ENCODE measurements at regions not wholly inside any gene's neighbourhood (a gene's known extent, or its start where the extent isn't known, plus 50 kb on each side); places are given as distances from the start of the nearest gene placed in this dataset.

DNA sequence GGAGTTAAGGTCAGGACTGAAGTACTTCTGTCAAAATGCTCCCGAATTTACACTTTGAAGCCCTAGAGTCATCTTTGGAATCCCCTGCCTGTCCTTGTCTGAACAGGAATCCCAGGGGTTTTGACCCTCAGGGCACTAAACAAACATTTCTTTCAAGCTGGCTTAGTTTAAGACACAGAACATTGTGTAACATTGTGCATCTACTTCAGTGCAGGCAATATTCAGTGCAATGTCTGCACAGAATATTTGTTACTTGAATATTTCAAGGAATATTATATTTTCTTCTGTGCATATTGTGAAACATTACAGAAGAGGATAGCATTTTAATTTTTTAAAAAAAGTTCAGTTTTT lies 763.4 kb downstream of the PCDH18 start:
- intact Hi-C loops (cut with micrococcal nuclease; ENCODE audit: unreplicated experiment), result no loop called here
- ChIA-PET CTCF (no interaction called here), POLR2A (no interaction called here)
- Histone ChIP-seq H3K36me3 (ENCODE audit: control insufficient read depth, insufficient read depth, low read length) (no peaks in the 10 kb centered on the region), H3K4me3 (ENCODE audit: low read depth in 2 of 2, low read length in 2 of 2) (no peak overlapping the region), H3K27me3 (ENCODE audit: control insufficient read depth, insufficient read depth, low read length) (no peaks in the 10 kb centered on the region), H3K27ac (ENCODE audit: low read length) (no peak overlapping the region), H3K9me3 (ENCODE audit: control insufficient read depth, insufficient read depth, low read depth, low read length) (no peaks in the 10 kb centered on the region), H3K4me1 (ENCODE audit: control insufficient read depth, insufficient read depth, low read length) (no peaks in the 10 kb centered on the region)
- ATAC-seq (no peak), DNase-seq (ENCODE audit: low read depth, low spot score) (no peak)
- TF ChIP-seq REST (IDR thresholded peaks at IDR 0.05; ENCODE audit: insufficient read depth in 1 of 2, low read depth in 2 of 2, low read length in 1 of 2) (no peak), TCF7L2 (IDR thresholded peaks at IDR 0.05; ENCODE audit: low read depth, low read length) (no peak), POLR2AphosphoS5 (IDR thresholded peaks at IDR 0.05; ENCODE audit: low read depth, low read length) (no peak), SIN3A (IDR thresholded peaks at IDR 0.05; ENCODE audit: borderline replicate concordance, insufficient read depth, low read depth, low read length) (no peak)
- TF ChIP-seq, protein P1, sequence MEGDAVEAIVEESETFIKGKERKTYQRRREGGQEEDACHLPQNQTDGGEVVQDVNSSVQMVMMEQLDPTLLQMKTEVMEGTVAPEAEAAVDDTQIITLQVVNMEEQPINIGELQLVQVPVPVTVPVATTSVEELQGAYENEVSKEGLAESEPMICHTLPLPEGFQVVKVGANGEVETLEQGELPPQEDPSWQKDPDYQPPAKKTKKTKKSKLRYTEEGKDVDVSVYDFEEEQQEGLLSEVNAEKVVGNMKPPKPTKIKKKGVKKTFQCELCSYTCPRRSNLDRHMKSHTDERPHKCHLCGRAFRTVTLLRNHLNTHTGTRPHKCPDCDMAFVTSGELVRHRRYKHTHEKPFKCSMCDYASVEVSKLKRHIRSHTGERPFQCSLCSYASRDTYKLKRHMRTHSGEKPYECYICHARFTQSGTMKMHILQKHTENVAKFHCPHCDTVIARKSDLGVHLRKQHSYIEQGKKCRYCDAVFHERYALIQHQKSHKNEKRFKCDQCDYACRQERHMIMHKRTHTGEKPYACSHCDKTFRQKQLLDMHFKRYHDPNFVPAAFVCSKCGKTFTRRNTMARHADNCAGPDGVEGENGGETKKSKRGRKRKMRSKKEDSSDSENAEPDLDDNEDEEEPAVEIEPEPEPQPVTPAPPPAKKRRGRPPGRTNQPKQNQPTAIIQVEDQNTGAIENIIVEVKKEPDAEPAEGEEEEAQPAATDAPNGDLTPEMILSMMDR (IDR thresholded peaks at IDR 0.05), result no peak
- BruUV-seq (replicated peaks), result no TSS peak
- in situ Hi-C loops (cut with HindIII; ENCODE audit: low pct_unique_long_range_greater_than_20kb, low sequenced_read_pairs), result no loop called here

- H3K36me3 ChIP-seq (ENCODE audit: control insufficient read depth, insufficient read depth, low read length), result no peaks in the 10 kb centered on the region
- no peak overlapping the region for H3K27ac ChIP-seq (ENCODE audit: low read length)
- CTCF ChIA-PET, result no interaction called here
- H3K4me1 ChIP-seq (ENCODE audit: control insufficient read depth, insufficient read depth, low read length), result no peaks in the 10 kb centered on the region
- H3K4me3 ChIP-seq (ENCODE audit: low read depth in 2 of 2, low read length in 2 of 2), result no peak overlapping the region
- intact Hi-C loops (cut with micrococcal nuclease; ENCODE audit: unreplicated experiment) (no loop called here), in situ Hi-C loops (cut with HindIII; ENCODE audit: low pct_unique_long_range_greater_than_20kb, low sequenced_read_pairs) (no loop called here)
- TF ChIP-seq, protein P1 (IDR thresholded peaks at IDR 0.05), result no peak
- TF ChIP-seq TCF7L2 (IDR thresholded peaks at IDR 0.05; ENCODE audit: low read depth, low read length) (no peak), REST (IDR thresholded peaks at IDR 0.05; ENCODE audit: insufficient read depth in 1 of 2, low read depth in 2 of 2, low read length in 1 of 2) (no peak), SIN3A (IDR thresholded peaks at IDR 0.05; ENCODE audit: borderline replicate concordance, insufficient read depth, low read depth, low read length) (no peak), POLR2AphosphoS5 (IDR thresholded peaks at IDR 0.05; ENCODE audit: low read depth, low read length) (no peak)
- ATAC-seq, result no peak
- H3K27me3 ChIP-seq (ENCODE audit: control insufficient read depth, insufficient read depth, low read length), result no peaks in the 10 kb centered on the region
- BruUV-seq (replicated peaks), result no TSS peak
- POLR2A ChIA-PET, result no interaction called here
- H3K9me3 ChIP-seq (ENCODE audit: control insufficient read depth, insufficient read depth, low read depth, low read length), result no peaks in the 10 kb centered on the region
- DNase-seq (ENCODE audit: low read depth, low spot score), result no peak
Observed at GRCh38 chr4:136768213-136768924, 763.9 kb downstream of the PCDH18 start.

All from Panc1 (cell line).